BJ (cell line): ENCODE measurements at regions not wholly inside any gene's neighbourhood (a gene's known extent, or its start where the extent isn't known, plus 50 kb on each side); places are given as distances from the start of the nearest gene placed in this dataset.

Experiments
- CTCF ChIA-PET: fragments of 350-600 bp; formaldehyde crosslinking; extraction: SDS; loops from one replicate; lab custom pipeline; 2021; ENCODE audit warnings: antibody characterized with exemption, inconsistent platforms; lab: Yijun Ruan, JAX
- POLR2A ChIA-PET: fragments of 300-600 bp; sonication (Branson Sonifier 250); formaldehyde crosslinking; extraction: SDS; loops from one replicate; lab custom pipeline; 2021; ENCODE audit warnings: antibody characterized with exemption; lab: Charles Lee
- DNase-seq: peaks from one replicate; pipeline ENCODE4 v3.0.0-alpha.2; 2011; ENCODE audit warnings: low read depth
- H3K27me3 ChIP-seq: 2 replicates; pipeline ENCODE4 v1.6.0; 2011; ENCODE audit warnings: low read length; ENCODE audit not compliant: control insufficient read depth, insufficient read depth
- H3K36me3 ChIP-seq: 2 replicates; pipeline ENCODE4 v1.5.1; 2011; ENCODE audit warnings: low read length; ENCODE audit not compliant: control insufficient read depth, insufficient read depth
- H3K4me3 ChIP-seq: 2 replicates; pipeline ENCODE4 v1.5.1; 2011; ENCODE audit warnings: low read depth, mild to moderate bottlenecking, control low read depth, low read length
- CTCF ChIP-seq: IDR thresholded peaks from 2 replicates; pipeline ENCODE4 v1.5.1; 2011; ENCODE audit warnings: low read depth, mild to moderate bottlenecking, control low read depth, inconsistent platforms, low read length, moderate library complexity; ENCODE audit not compliant: insufficient read depth

GRCh38 chr10:33638374-33638773, 303.9 kb upstream of the NRP1 start:
- ChIA-PET POLR2A (no interaction called here), CTCF (no interaction called here)
- Histone ChIP-seq H3K4me3 (no peak overlapping the region), H3K27me3 (no peaks in the 10 kb centered on the region; the same call in 1 of the 2 replicates), H3K36me3 (no peaks in the 10 kb centered on the region)
- no peak for DNase-seq
- TF ChIP-seq CTCF, result no peak

GRCh38 chr10:33635967-33636515, 301.6 kb upstream of the NRP1 start:
- H3K4me3 ChIP-seq, result no peak overlapping the region
- DNase-seq, result no peak
- no peak for TF ChIP-seq CTCF
- ChIA-PET POLR2A (no interaction called here), CTCF (no interaction called here)
- H3K27me3 ChIP-seq, result peaks cover 2% of the 10 kb centered on the region; the same call in 1 of the 2 replicates
- no peaks in the 10 kb centered on the region for H3K36me3 ChIP-seq

GRCh38 chr10:33632432-33632831, 298.0 kb upstream of the NRP1 start:
- ChIA-PET CTCF (interaction anchor here (0.7 kb wide), 1 partner anchor 13 kb away, joined by 3 read pairs; no protein-coding TSS in a partner anchor), POLR2A (no interaction called here)
- Histone ChIP-seq H3K27me3 (peaks cover 7% of the 10 kb centered on the region), H3K4me3 (no peak overlapping the region), H3K36me3 (no peaks in the 10 kb centered on the region)
- no peak for TF ChIP-seq CTCF
- DNase-seq, result no peak

GRCh38 chr10:33631991-33632390, 297.5 kb upstream of the NRP1 start:
- ChIA-PET POLR2A (no interaction called here), CTCF (no interaction called here)
- Histone ChIP-seq H3K4me3 (no peak overlapping the region), H3K36me3 (no peaks in the 10 kb centered on the region), H3K27me3 (peaks cover 7% of the 10 kb centered on the region)
- no peak for DNase-seq
- TF ChIP-seq CTCF, result no peak

- H3K27me3 ChIP-seq, result peaks cover 7% of the 10 kb centered on the region
- no peaks in the 10 kb centered on the region for H3K36me3 ChIP-seq
- ChIA-PET CTCF (no interaction called here), POLR2A (no interaction called here)
- H3K4me3 ChIP-seq, result no peak overlapping the region
- DNase-seq, result no peak
- TF ChIP-seq CTCF, result no peak
Measured at GRCh38 chr10:33630761-33631160, 296.3 kb upstream of the NRP1 start.
